ENCODE measurements at regions not wholly inside any gene's neighbourhood (a gene's known extent, or its start where the extent isn't known, plus 50 kb on each side); places are given as distances from the start of the nearest gene placed in this dataset.

DNA sequence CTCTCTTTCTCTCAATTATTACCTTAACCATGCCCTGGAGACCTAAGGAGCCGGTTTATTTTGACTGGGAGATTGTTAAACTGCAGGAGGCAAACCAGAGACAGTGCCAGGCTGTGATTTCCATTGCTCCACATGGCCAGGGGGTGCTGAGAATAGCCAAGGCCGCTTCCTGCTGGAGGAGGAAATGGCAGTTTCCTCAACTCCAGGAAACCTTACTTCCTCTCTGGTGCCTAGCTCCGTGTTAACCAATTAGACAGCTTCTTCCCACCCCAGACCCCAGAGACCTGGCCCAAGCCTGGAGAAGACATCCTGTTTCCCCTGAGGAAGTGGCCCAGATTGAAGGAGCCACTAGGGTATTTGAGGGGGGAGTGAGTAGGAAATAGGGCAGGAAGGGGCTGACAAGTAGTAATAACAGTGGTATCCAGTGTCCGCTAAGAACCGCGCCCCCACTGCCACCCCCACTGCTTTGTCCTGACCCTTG lies 161.2 kb downstream of the PLPP3 start:
- in situ Hi-C loops (cut with HindIII; ENCODE audit: low sequenced_read_pairs), result no loop called here
- DNase-seq (ENCODE audit: low read depth), result no peak
- TF ChIP-seq, protein P1, sequence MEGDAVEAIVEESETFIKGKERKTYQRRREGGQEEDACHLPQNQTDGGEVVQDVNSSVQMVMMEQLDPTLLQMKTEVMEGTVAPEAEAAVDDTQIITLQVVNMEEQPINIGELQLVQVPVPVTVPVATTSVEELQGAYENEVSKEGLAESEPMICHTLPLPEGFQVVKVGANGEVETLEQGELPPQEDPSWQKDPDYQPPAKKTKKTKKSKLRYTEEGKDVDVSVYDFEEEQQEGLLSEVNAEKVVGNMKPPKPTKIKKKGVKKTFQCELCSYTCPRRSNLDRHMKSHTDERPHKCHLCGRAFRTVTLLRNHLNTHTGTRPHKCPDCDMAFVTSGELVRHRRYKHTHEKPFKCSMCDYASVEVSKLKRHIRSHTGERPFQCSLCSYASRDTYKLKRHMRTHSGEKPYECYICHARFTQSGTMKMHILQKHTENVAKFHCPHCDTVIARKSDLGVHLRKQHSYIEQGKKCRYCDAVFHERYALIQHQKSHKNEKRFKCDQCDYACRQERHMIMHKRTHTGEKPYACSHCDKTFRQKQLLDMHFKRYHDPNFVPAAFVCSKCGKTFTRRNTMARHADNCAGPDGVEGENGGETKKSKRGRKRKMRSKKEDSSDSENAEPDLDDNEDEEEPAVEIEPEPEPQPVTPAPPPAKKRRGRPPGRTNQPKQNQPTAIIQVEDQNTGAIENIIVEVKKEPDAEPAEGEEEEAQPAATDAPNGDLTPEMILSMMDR (IDR thresholded peaks at IDR 0.05; ENCODE audit: low read depth, low read length, missing control alignments), result no peak
- H3K4me3 ChIP-seq (ENCODE audit: low read depth, low read length), result no peak overlapping the region

- no peak for DNase-seq (ENCODE audit: low read depth)
- in situ Hi-C loops (cut with HindIII; ENCODE audit: low sequenced_read_pairs), result no loop called here
- no peak overlapping the region for H3K4me3 ChIP-seq (ENCODE audit: low read depth, low read length)
- TF ChIP-seq, protein P1 (IDR thresholded peaks at IDR 0.05; ENCODE audit: low read depth, low read length, missing control alignments), result no peak
Observed at GRCh38 chr1:56417646-56418045, 161.7 kb downstream of the PLPP3 start.

DNA sequence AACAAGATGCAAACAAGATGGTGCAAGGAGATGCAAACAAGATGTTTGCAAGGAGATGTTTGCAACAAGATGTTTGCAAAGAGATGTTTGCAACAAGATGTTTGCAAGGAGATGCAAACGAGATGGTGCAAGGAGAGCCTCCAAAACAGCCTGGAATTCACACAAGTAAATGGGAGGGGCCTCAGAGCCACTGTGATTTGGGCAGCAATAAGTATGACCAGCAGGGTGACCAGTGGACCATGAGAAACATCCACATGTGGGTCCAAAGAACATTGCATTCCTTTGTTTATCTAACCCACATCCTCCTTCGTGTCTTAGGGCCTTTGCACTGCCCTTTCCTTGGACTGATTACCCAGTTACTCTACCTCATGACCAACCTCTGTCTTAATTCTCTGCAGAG lies 162.9 kb downstream of the PLPP3 start:
- DNase-seq (ENCODE audit: low read depth), result no peak

GRCh38 chr1:56415720-56416119 lies 163.6 kb downstream of the PLPP3 start:
- H3K4me3 ChIP-seq (ENCODE audit: low read depth, low read length), result no peak overlapping the region
- TF ChIP-seq, protein P1 (IDR thresholded peaks at IDR 0.05; ENCODE audit: low read depth, low read length, missing control alignments), result no peak
- in situ Hi-C loops (cut with HindIII; ENCODE audit: low sequenced_read_pairs), result no loop called here
- no peak for DNase-seq (ENCODE audit: low read depth)

More for the DNA sequence above, 162.9 kb downstream of the PLPP3 start:
- TF ChIP-seq, protein P1 (IDR thresholded peaks at IDR 0.05; ENCODE audit: low read depth, low read length, missing control alignments), result no peak
- H3K4me3 ChIP-seq (ENCODE audit: low read depth, low read length), result no peak overlapping the region
- in situ Hi-C loops (cut with HindIII; ENCODE audit: low sequenced_read_pairs), result no loop called here

- in situ Hi-C loops (cut with HindIII; ENCODE audit: low sequenced_read_pairs), result no loop called here
- TF ChIP-seq, protein P1 (IDR thresholded peaks at IDR 0.05; ENCODE audit: low read depth, low read length, missing control alignments), result no peak
- DNase-seq (ENCODE audit: low read depth), result no peak
Observed at GRCh38 chr1:56415258-56415657, 164.1 kb downstream of the PLPP3 start.

DNA sequence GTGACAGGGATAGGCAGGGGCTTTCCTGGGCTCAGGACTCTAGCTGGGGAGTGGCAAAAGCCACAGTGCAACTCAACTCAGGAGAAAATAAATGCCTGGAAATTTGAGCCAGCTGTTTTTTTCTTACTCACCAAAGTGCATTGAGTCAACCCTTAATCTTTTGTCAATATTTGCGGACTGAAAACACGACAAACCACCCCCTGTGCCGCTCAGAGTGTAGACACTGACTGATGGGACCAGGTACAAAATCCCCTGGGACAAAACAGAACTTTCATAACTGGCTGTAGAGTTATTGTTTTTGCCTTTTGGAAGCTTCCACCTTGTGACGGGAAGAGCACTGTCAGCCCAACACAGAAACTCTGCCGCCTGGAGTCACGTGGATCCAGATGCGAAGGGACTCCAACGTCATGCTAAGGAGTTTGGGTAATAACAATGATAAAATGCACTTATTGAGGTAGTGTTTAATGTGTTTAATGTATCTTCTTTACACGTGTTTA lies 164.6 kb downstream of the PLPP3 start:
- in situ Hi-C loops (cut with HindIII; ENCODE audit: low sequenced_read_pairs), result no loop called here
- H3K4me3 ChIP-seq (ENCODE audit: low read depth, low read length), result no peak overlapping the region
- DNase-seq (ENCODE audit: low read depth), result no peak
- TF ChIP-seq, protein P1 (IDR thresholded peaks at IDR 0.05; ENCODE audit: low read depth, low read length, missing control alignments), result no peak

More at GRCh38 chr1:56415258-56415657, 164.1 kb downstream of the PLPP3 start:
- no peak overlapping the region for H3K4me3 ChIP-seq (ENCODE audit: low read depth, low read length)

Measured in astrocyte of the cerebellum (primary cell).